B cell (primary cell): ENCODE measurements at regions not wholly inside any gene's neighbourhood (a gene's known extent, or its start where the extent isn't known, plus 50 kb on each side); places are given as distances from the start of the nearest gene placed in this dataset.

Source experiments
- ATAC-seq: fragments of 200-7000 bp; cut with Tn5 transposase; one replicate; pipeline ENCODE4 v1.10.0; 2021; ENCODE audit warnings: low read depth, mild to moderate bottlenecking, moderate number of reproducible peaks, moderate library complexity
- CTCF ChIA-PET: fragments of 350-600 bp; sonication (Branson Sonifier 250); formaldehyde crosslinking; loops from one replicate; lab custom pipeline; 2021; ENCODE audit warnings: antibody characterized with exemption, inconsistent platforms; lab: Charles Lee
- POLR2A ChIA-PET: fragments of 350-600 bp; sonication (Branson Sonifier 250); formaldehyde crosslinking; loops from one replicate; lab custom pipeline; 2021; ENCODE audit warnings: antibody characterized with exemption; lab: Charles Lee
- DNase-seq: peaks from one replicate; pipeline ENCODE4 v3.0.0; 2013
- H2AFZ ChIP-seq: 2 replicates; pipeline ENCODE4 v1.6.1; 2012; ENCODE audit warnings: mild to moderate bottlenecking, low read depth, low read length; ENCODE audit not compliant: insufficient read depth, poor library complexity, severe bottlenecking
- H3K27ac ChIP-seq, 2 donors: 1 replicate in 1 of 2; 2 replicates in 1 of 2; pipeline ENCODE4 v1.5.1; 2012 to 2013; ENCODE audit warnings: low read length in 2 of 2, mild to moderate bottlenecking in 2 of 2, moderate library complexity in 1 of 2
- H3K27me3 ChIP-seq, 4 experiments: fragments of 200-600 bp in 1 of 4; sonication (generic) in 1 of 4; replicated peaks in 1 of 4; 1 replicate in 2 of 4; 2 replicates in 2 of 4; pipeline versions ENCODE4 v1.6.1 to v1.7.0; 2013 to 2016; ENCODE audit warnings: low read length in 3 of 4, mild to moderate bottlenecking in 2 of 4, mixed read lengths in 1 of 4, moderate library complexity in 1 of 4; ENCODE audit not compliant: insufficient read depth in 4 of 4, control insufficient read depth in 3 of 4; ENCODE audit errors: control extremely low read depth in 1 of 4
- H3K36me3 ChIP-seq, 2 experiments: replicated peaks in 1 of 2; 1 replicate in 1 of 2; 2 replicates in 1 of 2; pipeline versions ENCODE4 v1.6.1 to v1.7.1; 2013; ENCODE audit warnings: low read length in 1 of 2; ENCODE audit not compliant: insufficient read depth in 2 of 2, control insufficient read depth in 1 of 2; ENCODE audit errors: control extremely low read depth in 1 of 2, extremely low read depth in 1 of 2
- H3K4me1 ChIP-seq, 2 donors: fragments of 200-600 bp in 1 of 2; sonication (generic) in 1 of 2; 1 replicate in 1 of 2; 2 replicates in 1 of 2; pipeline versions ENCODE4 v1.5.1 to v1.6.1; 2013 to 2017; ENCODE audit warnings: low read length in 2 of 2; ENCODE audit not compliant: control insufficient read depth in 2 of 2, insufficient read depth in 2 of 2
- H3K4me2 ChIP-seq: replicated peaks from 2 replicates; pipeline ENCODE3; 2012; ENCODE audit warnings: mild to moderate bottlenecking, low read depth, low read length; ENCODE audit not compliant: poor library complexity, severe bottlenecking
- H3K4me3 ChIP-seq, 5 experiments: fragments of 200-600 bp in 1 of 5; sonication (generic) in 1 of 5; 1 replicate in 3 of 5; 2 replicates in 2 of 5; pipeline versions ENCODE4 v1.5.1 to v1.7.0; 2011 to 2016; ENCODE audit warnings: low read length in 4 of 5, mild to moderate bottlenecking in 4 of 5, low read depth in 2 of 5, control low read depth in 1 of 5, moderate library complexity in 1 of 5; ENCODE audit not compliant: insufficient read depth in 1 of 5; ENCODE audit errors: control extremely low read depth in 1 of 5, extremely low read depth in 1 of 5
- H3K79me2 ChIP-seq: fragments of 200-600 bp; sonication (generic); one replicate; pipeline ENCODE4 v1.6.0; 2016; ENCODE audit warnings: low read length; ENCODE audit not compliant: control insufficient read depth, insufficient read depth
- H3K9ac ChIP-seq: fragments of 200-600 bp; sonication (generic); 2 replicates; pipeline ENCODE4 v1.6.1; 2017; ENCODE audit warnings: mild to moderate bottlenecking, low read length, moderate library complexity
- H3K9me3 ChIP-seq, 3 donors: one replicate each; pipeline versions ENCODE4 v1.6.1 to v1.7.1; 2013; ENCODE audit warnings: low read length in 2 of 3; ENCODE audit not compliant: control insufficient read depth in 2 of 3, insufficient read depth in 1 of 3; ENCODE audit errors: control extremely low read depth in 1 of 3
- H4K20me1 ChIP-seq: 2 replicates; pipeline ENCODE4 v1.6.0; 2012; ENCODE audit warnings: mild to moderate bottlenecking, low read length; ENCODE audit not compliant: insufficient read depth, control insufficient read depth, poor library complexity, severe bottlenecking
- H3K27ac Mint-ChIP-seq: one replicate; pipeline ENCODE4 v1.8.0; 2021; ENCODE audit warnings: mixed read lengths
- H3K27me3 Mint-ChIP-seq: one replicate; pipeline ENCODE4 v1.8.0; 2021; ENCODE audit warnings: mixed read lengths
- H3K4me1 Mint-ChIP-seq: one replicate; pipeline ENCODE4 v1.8.0; 2021; ENCODE audit warnings: mixed read lengths
- H3K4me3 Mint-ChIP-seq: one replicate; pipeline ENCODE4 v1.8.0; 2021; ENCODE audit warnings: mixed read lengths
- H3K9me3 Mint-ChIP-seq: one replicate; pipeline ENCODE4 v1.8.0; 2022; ENCODE audit warnings: mixed read lengths; ENCODE audit not compliant: insufficient read depth
- CTCF ChIP-seq: fragments of 200-600 bp; IDR thresholded peaks from one replicate; pipeline ENCODE4 v1.8.0; 2022; ENCODE audit warnings: antibody characterized with exemption, mild to moderate bottlenecking
- EZH2 ChIP-seq: IDR thresholded peaks from 2 replicates; pipeline ENCODE4 v1.6.1; 2012; ENCODE audit warnings: borderline replicate concordance, low read depth, mild to moderate bottlenecking, moderate library complexity, low read length; ENCODE audit not compliant: insufficient read depth, poor library complexity, severe bottlenecking
- WGBS: methylation state at CpG from one replicate; pipeline ENCODE4 v1.1.5; 2013; ENCODE audit warnings: missing lambda C conversion rate; ENCODE audit not compliant: insufficient coverage; 5-methylcytosine and 5-hydroxymethylcytosine counted together
- intact Hi-C: fragments of 100-400 bp; cut with micrococcal nuclease; formaldehyde crosslinking; loops from one replicate; pipeline ENCODE4 v1.10.0; 2022

GRCh38 chr2:44098050-44098449 is 70.6 kb upstream of the PPM1B start:
- H3K4me1 ChIP-seq = peaks cover 3 to 8% of the 10 kb centered on the region in 2 donors
- TF ChIP-seq CTCF = no peak
- no peak for TF ChIP-seq EZH2
- no peak overlapping the region for H3K4me2 ChIP-seq
- no peak overlapping the region for H3K9ac ChIP-seq
- Mint-ChIP-seq H3K9me3 (peaks cover 3% of the 10 kb centered on the region), H3K4me1 (peaks cover 3% of the 10 kb centered on the region), H3K4me3 (no peak overlapping the region), H3K27ac (no peak overlapping the region), H3K27me3 (no peaks in the 10 kb centered on the region)
- no peaks in the 10 kb centered on the region for H3K79me2 ChIP-seq
- ChIA-PET CTCF (interaction anchor here (0.7 to 1.2 kb wide), 2 partner anchors 10 to 392 kb away, joined by 3 to 4 read pairs; no protein-coding TSS in a partner anchor), POLR2A (no interaction called here)
- no peaks in the 10 kb centered on the region for H3K36me3 ChIP-seq
- no peaks in the 10 kb centered on the region for H4K20me1 ChIP-seq
- 28% methylated on average over 3 of the region's 3 CpGs for WGBS
- H3K9me3 ChIP-seq = peaks cover 0 to 2% (median 0%) of the 10 kb centered on the region in 3 donors
- ATAC-seq = no peak
- peaks cover 0 to 3% (median 0%) of the 10 kb centered on the region in 4 experiments for H3K27me3 ChIP-seq
- H3K4me3 ChIP-seq = no peak overlapping the region
- no peak overlapping the region for H2AFZ ChIP-seq
- H3K27ac ChIP-seq = no peak overlapping the region
- no peak for DNase-seq
- intact Hi-C loops = no loop called here

GRCh38 chr2:44098891-44099290 is 69.8 kb upstream of the PPM1B start:
- H3K9ac ChIP-seq = no peak overlapping the region
- H3K4me1 ChIP-seq = peaks cover 3 to 8% of the 10 kb centered on the region in 2 donors
- CTCF ChIA-PET = interaction anchor here (1.2 kb wide), 1 partner anchor 11 kb away, joined by 4 read pairs; no protein-coding TSS in a partner anchor
- no peaks in the 10 kb centered on the region for H3K79me2 ChIP-seq
- no peak overlapping the region for H3K4me3 ChIP-seq
- DNase-seq (no peak), ATAC-seq (no peak)
- no peak overlapping the region for H3K27ac ChIP-seq
- H4K20me1 ChIP-seq = no peaks in the 10 kb centered on the region
- H3K4me1 Mint-ChIP-seq = peaks cover 3% of the 10 kb centered on the region
- H3K9me3 ChIP-seq = no peaks in the 10 kb centered on the region
- no peaks in the 10 kb centered on the region for H3K27me3 Mint-ChIP-seq
- no peak for TF ChIP-seq CTCF
- no peak for TF ChIP-seq EZH2
- H3K27me3 ChIP-seq = peaks cover 0 to 3% (median 0%) of the 10 kb centered on the region in 4 experiments
- POLR2A ChIA-PET = no interaction called here
- H3K27ac Mint-ChIP-seq = no peak overlapping the region
- no peak overlapping the region for H3K4me3 Mint-ChIP-seq
- no peaks in the 10 kb centered on the region for H3K9me3 Mint-ChIP-seq
- intact Hi-C loops = no loop called here
- 97% methylated on average over 5 of the region's 6 CpGs for WGBS
- no peaks in the 10 kb centered on the region for H3K36me3 ChIP-seq
- H3K4me2 ChIP-seq = no peak overlapping the region
- no peak overlapping the region for H2AFZ ChIP-seq
